RKO (cell line): ENCODE measurements at regions not wholly inside any gene's neighbourhood (a gene's known extent, or its start where the extent isn't known, plus 50 kb on each side); places are given as distances from the start of the nearest gene placed in this dataset.
"Not testable (repeated sequence)": the region's sequence is repeated elsewhere in the genome, so short reads cannot be mapped to it uniquely, and the experiment has no call there.

Experiments
- DNase-seq: peaks from one replicate; pipeline ENCODE4 v3.0.0-alpha.2; 2016; ENCODE audit warnings: low spot score

DNA sequence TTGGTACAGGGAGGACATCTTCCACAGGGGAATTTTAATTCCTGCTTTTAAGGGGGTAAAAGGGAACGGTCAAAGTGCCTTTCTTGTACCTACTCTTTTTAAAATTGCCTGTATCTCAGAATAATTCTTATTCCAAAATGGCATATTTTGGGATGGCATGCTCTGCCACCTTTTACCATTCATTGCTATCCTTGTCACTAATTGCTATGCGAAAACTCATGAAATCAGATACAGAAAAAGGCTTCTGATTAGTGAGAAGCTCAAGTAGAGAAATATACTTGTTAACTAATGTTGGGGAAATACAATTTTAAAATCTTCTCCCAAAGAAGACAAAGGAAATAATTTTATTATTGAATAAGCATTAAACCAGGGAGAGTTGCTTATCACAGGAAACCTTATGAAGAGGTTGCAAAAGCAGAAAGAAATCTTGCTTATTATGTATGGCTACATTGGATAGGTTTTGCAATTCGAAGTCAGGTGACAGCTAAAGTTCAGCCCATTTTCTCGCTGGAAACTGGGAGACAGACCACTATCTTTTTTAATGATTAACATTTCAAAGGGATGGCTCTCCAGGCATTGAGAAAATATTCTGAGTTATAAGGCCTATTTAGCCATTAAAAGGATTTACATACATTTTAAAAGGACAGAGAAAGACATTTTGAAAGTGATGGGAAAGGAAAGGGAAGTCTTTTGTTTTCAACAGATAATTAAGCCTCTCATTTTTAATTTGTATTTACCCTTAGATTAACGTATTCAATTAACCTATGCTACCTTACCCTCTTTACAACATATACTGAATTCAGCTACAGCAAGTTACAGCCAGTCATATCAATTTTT lies 110.3 kb upstream of the PRSS16 start:
- no peak for DNase-seq

DNA sequence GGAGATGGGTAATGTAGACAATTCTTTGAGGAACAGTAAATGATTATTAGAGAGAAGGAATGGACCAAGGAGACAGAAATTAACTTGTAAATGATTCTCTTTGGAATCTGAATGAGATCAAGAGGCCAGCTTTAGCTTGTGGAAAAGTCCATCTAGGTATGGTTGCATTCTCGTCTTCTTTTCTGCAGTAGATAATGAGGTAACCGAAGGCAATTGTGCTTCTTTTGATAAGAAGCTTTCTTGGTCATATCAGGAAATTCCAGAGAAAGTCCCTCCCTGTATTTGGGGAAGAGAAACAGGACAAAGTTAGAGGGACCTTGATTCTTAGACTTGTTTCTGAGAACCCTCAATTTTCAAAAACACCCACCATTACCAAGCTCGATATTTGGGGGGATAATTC lies 109.1 kb upstream of the PRSS16 start:
- DNase-seq = no peak

DNA sequence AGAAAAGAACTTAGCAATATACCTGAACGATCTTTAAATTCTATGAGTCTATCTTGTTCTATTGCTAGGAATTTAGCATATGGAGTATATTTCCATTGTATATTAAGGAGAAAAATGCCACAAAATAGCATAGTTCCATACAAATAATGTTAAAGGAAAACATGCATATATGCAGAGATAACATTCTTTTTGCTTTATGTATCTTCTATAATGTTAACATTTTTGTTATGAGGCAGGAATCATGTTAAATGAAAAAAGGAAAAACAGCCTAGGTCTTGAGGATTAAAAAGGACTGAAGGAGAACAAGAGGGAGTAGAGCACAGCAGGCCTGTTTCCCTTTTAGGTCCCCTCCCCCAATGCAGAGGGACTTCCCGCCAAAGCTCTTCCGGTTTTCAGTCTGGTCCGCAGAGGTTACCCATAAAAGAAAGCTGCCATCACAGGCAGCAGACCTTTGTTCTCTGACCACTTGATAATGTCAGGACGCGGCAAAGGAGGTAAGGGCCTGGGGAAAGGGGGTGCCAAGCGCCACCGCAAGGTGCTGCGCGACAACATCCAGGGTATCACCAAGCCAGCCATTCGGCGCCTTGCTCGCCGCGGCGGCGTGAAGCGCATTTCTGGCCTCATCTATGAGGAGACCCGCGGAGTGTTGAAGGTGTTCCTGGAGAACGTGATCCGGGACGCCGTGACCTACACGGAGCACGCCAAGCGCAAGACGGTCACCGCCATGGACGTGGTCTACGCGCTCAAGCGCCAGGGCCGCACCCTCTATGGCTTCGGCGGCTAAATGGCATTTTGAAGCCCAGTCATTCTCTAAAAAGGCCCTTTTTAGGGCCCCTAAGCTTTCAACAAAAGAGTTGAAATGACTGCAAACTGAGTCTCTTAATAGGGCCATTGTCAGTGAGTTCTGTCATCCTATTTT lies 108.4 kb upstream of the PRSS16 start:
- peak; percentile 94 for DNase-seq

GRCh38 chr6:27139756-27140579 lies 107.5 kb upstream of the PRSS16 start:
- DNase-seq = peak; percentile 84

GRCh38 chr6:27140999-27141528 lies 106.4 kb upstream of the PRSS16 start:
- no peak for DNase-seq

GRCh38 chr6:27141529-27142015 lies 105.9 kb upstream of the PRSS16 start:
- peak; percentile 48 for DNase-seq

DNA sequence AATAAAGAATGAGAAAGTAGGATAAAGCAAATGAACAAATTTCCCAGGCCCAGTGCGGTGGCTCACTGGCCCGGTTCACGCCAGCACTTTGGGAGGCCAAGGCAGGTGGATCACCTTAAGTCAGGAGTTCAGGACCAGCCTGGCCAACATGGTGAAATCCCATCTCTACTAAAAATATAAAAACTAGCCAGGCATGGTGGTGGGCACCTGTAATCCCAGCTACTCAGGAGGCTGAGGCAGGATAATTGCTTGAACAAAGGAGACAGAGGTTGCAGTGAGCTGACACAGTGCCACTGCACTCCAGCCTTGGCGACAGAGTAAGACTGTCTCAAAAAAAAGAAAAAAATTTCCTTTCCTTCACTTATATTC lies 104.5 kb upstream of the PRSS16 start:
- not testable (repeated sequence) for DNase-seq

DNA sequence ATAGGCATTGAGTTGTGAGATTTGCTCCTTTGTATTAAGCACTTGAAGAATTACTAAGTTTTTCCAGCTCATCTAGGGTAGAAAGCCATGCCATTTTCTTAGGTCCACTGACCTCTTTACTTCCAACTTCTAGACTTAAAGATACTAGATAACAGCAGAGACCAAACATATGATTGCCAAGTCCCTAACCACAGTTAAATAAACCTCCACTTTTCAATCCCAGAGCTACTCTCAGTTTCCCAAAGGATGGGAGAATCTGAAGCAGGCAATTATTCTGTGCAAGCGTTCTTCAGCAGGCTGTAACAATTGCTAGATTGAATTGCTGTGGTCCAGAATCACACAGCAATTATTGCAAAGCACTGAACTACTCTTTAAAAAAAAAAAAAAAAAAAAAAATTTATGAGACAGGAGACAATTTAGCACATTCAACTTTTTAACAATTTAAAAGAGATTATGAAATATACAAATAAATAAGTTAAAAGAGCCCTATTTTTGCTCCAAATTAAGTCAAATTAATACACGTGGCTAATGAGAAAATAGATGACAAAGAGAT lies 104.0 kb upstream of the PRSS16 start:
- DNase-seq = no peak

DNA sequence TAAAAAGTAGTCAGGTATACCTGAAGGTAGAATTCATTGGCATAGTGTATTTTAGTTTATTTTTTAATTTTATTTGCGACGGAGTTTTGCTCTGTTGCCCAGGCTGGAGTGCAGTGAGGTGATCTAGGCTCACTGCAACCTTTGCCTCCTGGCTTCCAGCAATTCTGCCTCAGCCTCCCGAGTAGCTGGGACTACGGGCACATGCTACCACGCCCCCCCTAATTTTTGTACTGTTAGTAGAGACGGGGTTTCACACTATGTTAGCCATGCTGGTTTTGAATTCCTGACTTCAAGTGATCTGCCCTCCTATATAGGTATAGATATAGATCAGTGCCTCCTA lies 102.8 kb upstream of the PRSS16 start:
- peak; percentile 56 for DNase-seq

DNA sequence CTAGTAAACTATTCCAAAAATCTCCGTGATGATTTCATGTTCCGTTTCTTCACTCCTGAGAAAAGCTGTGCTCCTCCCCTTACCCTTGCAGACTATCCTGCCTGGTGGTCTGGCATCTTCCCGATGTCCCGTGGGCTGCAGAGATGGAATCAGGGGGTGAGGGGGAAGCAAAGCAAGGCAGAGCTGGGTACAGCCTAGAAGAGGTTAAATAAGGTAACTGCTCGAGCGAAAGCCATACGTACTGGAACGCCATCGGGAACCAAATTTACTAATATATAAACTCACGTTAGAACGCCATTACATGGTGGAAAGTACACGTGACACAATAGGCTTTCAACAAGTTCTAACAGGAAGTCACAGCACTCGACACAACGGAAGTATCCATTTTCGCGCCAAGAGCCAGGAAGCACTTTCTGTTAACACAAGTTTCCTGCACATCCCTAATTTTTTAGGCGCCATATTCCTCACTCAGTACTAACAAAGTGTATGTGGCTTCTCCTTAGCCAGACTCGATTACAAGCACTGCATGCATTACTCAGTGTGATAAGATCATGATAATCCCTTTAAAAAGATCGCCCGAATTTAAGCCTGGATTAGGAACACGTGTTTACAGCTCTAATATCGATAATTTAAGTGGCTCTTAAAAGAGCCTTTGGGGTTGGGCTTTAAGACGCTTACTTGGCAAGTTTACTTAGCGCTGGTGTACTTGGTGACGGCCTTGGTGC lies 101.6 kb upstream of the PRSS16 start:
- peak; percentile 97 for DNase-seq

DNA sequence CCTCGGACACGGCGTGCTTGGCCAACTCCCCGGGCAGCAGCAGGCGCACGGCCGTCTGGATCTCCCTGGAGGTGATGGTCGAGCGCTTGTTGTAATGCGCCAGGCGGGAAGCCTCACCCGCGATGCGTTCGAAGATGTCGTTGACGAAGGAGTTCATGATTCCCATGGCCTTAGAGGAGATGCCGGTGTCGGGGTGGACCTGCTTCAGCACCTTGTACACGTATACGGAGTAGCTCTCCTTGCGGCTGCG lies 101.1 kb upstream of the PRSS16 start:
- DNase-seq = not testable (repeated sequence)

GRCh38 chr6:27146706-27147505 lies 100.6 kb upstream of the PRSS16 start:
- DNase-seq = peak; percentile 100

DNA sequence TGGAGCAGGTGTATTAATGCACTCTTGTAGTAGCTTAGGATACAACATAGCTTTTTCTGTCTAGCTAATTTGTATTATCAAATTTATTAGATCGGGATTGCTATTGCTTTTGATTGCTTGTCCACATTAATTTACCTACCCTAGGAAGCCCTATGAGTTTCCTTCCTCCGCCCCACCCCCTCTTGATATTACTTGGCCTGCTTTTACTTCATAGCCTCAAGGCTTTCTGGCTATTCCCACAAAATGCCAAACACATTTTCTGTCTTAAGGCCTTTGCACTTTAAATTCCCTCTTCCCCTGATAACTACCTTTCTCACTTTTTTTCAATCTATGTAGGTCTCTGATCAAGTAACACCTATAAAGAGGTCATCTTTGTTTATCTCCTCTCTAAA lies 99.1 kb upstream of the PRSS16 start:
- no peak for DNase-seq

GRCh38 chr6:27149150-27149549 lies 98.4 kb upstream of the PRSS16 start:
- no peak for DNase-seq

DNA sequence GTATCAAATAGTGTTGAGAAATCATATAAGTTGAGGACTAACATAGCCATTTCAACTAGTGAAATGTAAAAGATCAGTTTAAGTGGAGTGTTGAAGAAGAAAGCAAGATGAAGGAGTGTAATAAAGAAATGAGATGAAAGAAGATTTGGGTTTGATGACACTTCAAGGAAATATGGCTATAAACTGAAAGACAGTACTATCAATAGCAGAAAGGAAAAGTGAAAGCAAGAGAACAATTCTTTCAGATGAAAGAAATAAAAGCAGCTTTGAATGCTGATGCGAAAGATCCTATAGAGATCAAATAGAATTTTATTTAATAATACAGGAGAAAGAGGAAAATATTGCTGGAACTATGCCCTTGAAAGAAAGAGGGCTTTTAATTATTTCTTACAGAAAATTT lies 92.8 kb upstream of the PRSS16 start:
- DNase-seq = no peak

DNA sequence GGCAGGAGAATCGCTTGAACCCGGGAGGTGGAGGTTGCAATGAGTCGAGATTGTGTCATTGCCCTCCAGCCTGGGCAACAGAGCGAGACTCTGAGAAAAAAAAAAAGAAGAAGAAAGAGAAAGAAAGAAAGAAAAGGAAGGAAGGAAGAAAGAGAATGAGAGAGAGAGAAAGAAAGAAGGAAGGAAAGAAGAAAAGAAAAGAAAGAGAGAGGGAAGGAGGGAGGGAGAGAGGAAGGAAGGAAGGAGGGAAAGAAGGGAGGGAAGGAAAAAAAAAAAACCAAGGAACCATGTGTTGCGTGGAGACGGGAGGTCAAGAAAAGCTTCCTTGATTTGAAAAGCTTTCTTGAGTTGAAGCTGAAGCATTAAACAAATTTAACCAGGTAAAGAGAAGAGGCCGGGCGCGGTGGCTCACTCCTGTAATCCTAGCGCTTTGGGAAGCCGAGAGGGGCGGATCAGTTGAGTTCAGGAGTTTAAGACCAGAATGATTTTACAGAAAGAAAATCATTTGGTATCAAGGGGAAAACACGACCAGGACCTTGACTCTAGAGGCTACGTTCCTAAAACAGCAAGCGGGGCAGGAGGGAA lies 90.5 kb upstream of the PRSS16 start:
- DNase-seq = no peak

GRCh38 chr6:27157459-27158315 lies 89.8 kb upstream of the PRSS16 start:
- DNase-seq = peak; percentile 85

- no peak for DNase-seq
Observed at GRCh38 chr6:27158316-27158643, 89.2 kb upstream of the PRSS16 start.

GRCh38 chr6:27159725-27160124 lies 87.8 kb upstream of the PRSS16 start:
- no peak for DNase-seq
